GM12878 (cell line): ENCODE measurements at regions not wholly inside any gene's neighbourhood (a gene's known extent, or its start where the extent isn't known, plus 50 kb on each side); places are given as distances from the start of the nearest gene placed in this dataset.

Source experiments
- ATAC-seq: fragments of 200-7000 bp; cut with Tn5 transposase; 3 replicates; pipeline ENCODE4 v1.9.1; 2020; ENCODE audit warnings: mild to moderate bottlenecking, moderate library complexity
- BruUV-seq: library from RNA; stranded (reverse); fragments of 400-500 nt; replicated peaks from 2 replicates; lab custom pipeline; 2021; lab: Mats Ljungman, UMichigan
- CTCF ChIA-PET: fragments of 300-600 bp; sonication (Branson Sonifier 250); formaldehyde crosslinking; extraction: SDS; loops from one replicate; lab custom pipeline; 2021; ENCODE audit warnings: inconsistent platforms; lab: Yijun Ruan, JAX
- POLR2A ChIA-PET: fragments of 350-600 bp; formaldehyde crosslinking; extraction: SDS; loops from one replicate; lab custom pipeline; 2021; ENCODE audit warnings: inconsistent platforms; lab: Charles Lee
- RAD21 ChIA-PET: fragments of 300-600 bp; sonication (Branson Sonifier 250); formaldehyde crosslinking; loops from one replicate; lab custom pipeline; 2023; ENCODE audit warnings: antibody characterized with exemption; ENCODE audit not compliant: unreplicated experiment; lab: Charles Lee
- SMC1A ChIA-PET: fragments of 300-600 bp; sonication (Branson Sonifier 250); formaldehyde crosslinking; loops from one replicate; lab custom pipeline; 2023; ENCODE audit not compliant: unreplicated experiment, uncharacterized antibody; lab: Charles Lee
- DNase-seq: peaks from one replicate; pipeline ENCODE4 v3.0.0-alpha.2; 2011; ENCODE audit warnings: low read depth, low spot score
- FAIRE-seq: peaks from 3 replicates; lab custom pipeline; 2011; peaks lifted over from hg19 to GRCh38; lab: Jason Lieb, UNC
- H2AFZ ChIP-seq: 2 replicates; pipeline ENCODE4 v1.6.0; 2011; ENCODE audit warnings: low read depth, low read length, control low read depth; ENCODE audit not compliant: control insufficient read depth
- H3K27ac ChIP-seq: 2 replicates; pipeline ENCODE4 v1.5.1; 2011; ENCODE audit warnings: control low read depth; ENCODE audit not compliant: control insufficient read depth, insufficient read depth
- H3K27me3 ChIP-seq, 2 experiments: replicated peaks in 1 of 2; 2 replicates each; pipeline versions ENCODE4 v1.6.0 to v1.6.1; 2011; ENCODE audit warnings: low read length in 1 of 2; ENCODE audit not compliant: control insufficient read depth in 2 of 2, insufficient read depth in 2 of 2
- H3K36me3 ChIP-seq, 2 experiments: 2 replicates each; pipeline ENCODE4 v1.5.1; 2011; ENCODE audit warnings: low read length in 1 of 2; ENCODE audit not compliant: control insufficient read depth in 2 of 2, insufficient read depth in 2 of 2
- H3K4me1 ChIP-seq: 2 replicates; pipeline ENCODE4 v1.6.1; 2011; ENCODE audit warnings: mild to moderate bottlenecking, low read length, moderate library complexity, mixed read lengths; ENCODE audit not compliant: control insufficient read depth, insufficient read depth
- H3K4me2 ChIP-seq: 2 replicates; pipeline ENCODE4 v1.6.0; 2011; ENCODE audit warnings: control low read depth; ENCODE audit not compliant: control insufficient read depth, insufficient read depth
- H3K4me3 ChIP-seq: fragments of 200-600 bp; sonication (generic); 2 replicates; pipeline ENCODE4 v1.5.1; 2016
- H3K79me2 ChIP-seq: 2 replicates; pipeline ENCODE4 v1.6.0; 2011; ENCODE audit warnings: low read length; ENCODE audit not compliant: control insufficient read depth, insufficient read depth
- H3K9ac ChIP-seq: 2 replicates; pipeline ENCODE4 v1.8.0; 2011; ENCODE audit warnings: low read length, control low read depth, mixed read lengths; ENCODE audit not compliant: control insufficient read depth, insufficient read depth
- H3K9me3 ChIP-seq: replicated peaks from 3 replicates; pipeline ENCODE4 v1.5.1; 2011; ENCODE audit warnings: mild to moderate bottlenecking, low read length; ENCODE audit not compliant: control insufficient read depth, insufficient read depth
- H4K20me1 ChIP-seq: 2 replicates; pipeline ENCODE4 v1.6.0; 2011; ENCODE audit not compliant: control insufficient read depth, insufficient read depth
- CBFB ChIP-seq: IDR thresholded peaks from 2 replicates; pipeline ENCODE4 v1.6.1; 2016; ENCODE audit warnings: antibody characterized with exemption, low read depth
- ETV6 ChIP-seq, 2 experiments: fragments of 450-650 bp in 1 of 2; IDR thresholded peaks in 1 of 2; conservative IDR thresholded peaks in 1 of 2; 2 replicates each; pipeline ENCODE4 v1.6.1; 2014; ENCODE audit warnings: antibody characterized with exemption in 1 of 2, borderline replicate concordance in 1 of 2, low read depth in 1 of 2, mild to moderate bottlenecking in 1 of 2, moderate library complexity in 1 of 2
- FOXK2 ChIP-seq: fragments of 450-650 bp; IDR thresholded peaks from 2 replicates; pipeline ENCODE4 v1.6.1; 2017; ENCODE audit warnings: mild to moderate bottlenecking, moderate library complexity
- HDAC6 ChIP-seq: fragments of 200-600 bp; sonication (generic); IDR thresholded peaks from one replicate; pipeline ENCODE4 v1.8.0; 2017; ENCODE audit warnings: antibody characterized with exemption; ENCODE audit not compliant: unreplicated experiment
- KDM1A ChIP-seq: fragments of 200-600 bp; sonication (generic); IDR thresholded peaks from 2 replicates; pipeline ENCODE4 v1.6.1; 2016; ENCODE audit warnings: borderline replicate concordance
- NRF1 ChIP-seq: conservative IDR thresholded peaks from 2 replicates; pipeline ENCODE4 v1.6.1; 2011; ENCODE audit warnings: mild to moderate bottlenecking, low read depth, low read length, improper control_type of control experiment
- PBX3 ChIP-seq: IDR thresholded peaks from 2 replicates; pipeline ENCODE4 v1.6.1; 2011; ENCODE audit warnings: mild to moderate bottlenecking, low read depth, low read length, moderate library complexity; ENCODE audit not compliant: insufficient replicate concordance
- TCF7 ChIP-seq: IDR thresholded peaks from 2 replicates; pipeline ENCODE4 v1.6.1; 2014; ENCODE audit warnings: antibody characterized with exemption, borderline replicate concordance
- YY1 ChIP-seq: IDR thresholded peaks from 2 replicates; pipeline ENCODE4 v1.6.1; 2011; ENCODE audit warnings: low read depth, mild to moderate bottlenecking, low read length
- ZNF384 ChIP-seq: IDR thresholded peaks from 2 replicates; pipeline ENCODE4 v1.6.1; 2012; ENCODE audit warnings: low read depth, mild to moderate bottlenecking, low read length, improper control_type of control experiment, borderline replicate concordance
- ZNF687 ChIP-seq: fragments of 450-650 bp; IDR thresholded peaks from 2 replicates; pipeline ENCODE4 v1.6.1; 2017; ENCODE audit warnings: mild to moderate bottlenecking, moderate library complexity
- WGBS: methylation state at CpG from one replicate; pipeline ENCODE4 v1.1.6; 2016; ENCODE audit warnings: low lambda C conversion rate; ENCODE audit not compliant: insufficient replicate concordance, insufficient coverage; ENCODE audit errors: missing lambda C conversion rate; 5-methylcytosine and 5-hydroxymethylcytosine counted together
- in situ Hi-C: fragments of 300-500 bp; cut with MboI; formaldehyde crosslinking; loops from 9 replicates; pipeline ENCODE4 v1.14.3; 2018; ENCODE audit warnings: mixed read lengths
- intact Hi-C: fragments of 100-400 bp; cut with micrococcal nuclease; formaldehyde crosslinking; loops from one replicate; pipeline ENCODE4 v1.14.2; 2022; ENCODE audit not compliant: unreplicated experiment

- TF ChIP-seq ZNF687 (no peak), FOXK2 (no peak), NRF1 (no peak), ZNF384 (no peak), HDAC6 (no peak)
Measured at GRCh38 chr21:19392390-19392789, 988.8 kb upstream of the TMPRSS15 start (continued).

- Histone ChIP-seq H3K4me1 (no peaks in the 10 kb centered on the region), H3K79me2 (no peaks in the 10 kb centered on the region), H3K36me3 (no peaks in the 10 kb centered on the region), H3K4me3 (no peak overlapping the region), H3K27ac (no peak overlapping the region), H3K9me3 (no peaks in the 10 kb centered on the region), H3K27me3 (no peaks in the 10 kb centered on the region), H4K20me1 (no peaks in the 10 kb centered on the region), H3K4me2 (no peak overlapping the region), H3K9ac (no peak overlapping the region), H2AFZ (no peak overlapping the region)
- in situ Hi-C loops = no loop called here
- ChIA-PET POLR2A (interaction anchor here (0.5 to 0.7 kb wide), 2 partner anchors 189 to 349 kb away, joined by 3 read pairs; no protein-coding TSS in a partner anchor), SMC1A (interaction anchor here (0.6 kb wide), 1 partner anchor 794 kb away, joined by 3 read pairs; no protein-coding TSS in a partner anchor), RAD21 (interaction anchor here (0.7 to 1.3 kb wide), 2 partner anchors 27 to 31 kb away, joined by 3 read pairs; no protein-coding TSS in a partner anchor), CTCF (no interaction called here)
- BruUV-seq = no TSS peak
- intact Hi-C loops = no loop called here
- ATAC-seq = peak; percentile 23; the same call in 1 of the 3 replicates
- TF ChIP-seq KDM1A = no peak
- TF ChIP-seq CBFB = no peak
- no peak for TF ChIP-seq TCF7
- no peak for TF ChIP-seq ETV6 (conservative IDR thresholded peaks at IDR 0.05 in 1 of 2, IDR thresholded peaks at IDR 0.05 in 1 of 2; ENCODE audit: borderline replicate concordance in 1 of 2, low read depth in 1 of 2)
- TF ChIP-seq PBX3 = no peak
- TF ChIP-seq YY1 = no peak
- no peak for TF ChIP-seq ZNF384
- FAIRE-seq = no peak
- under 1% methylated on average over 5 of the region's 5 CpGs for WGBS
- DNase-seq = no peak
Measured at GRCh38 chr21:19400223-19400770, 996.7 kb upstream of the TMPRSS15 start.
